ENCODE measurements at regions not wholly inside any gene's neighbourhood (a gene's known extent, or its start where the extent isn't known, plus 50 kb on each side); places are given as distances from the start of the nearest gene placed in this dataset.

DNA sequence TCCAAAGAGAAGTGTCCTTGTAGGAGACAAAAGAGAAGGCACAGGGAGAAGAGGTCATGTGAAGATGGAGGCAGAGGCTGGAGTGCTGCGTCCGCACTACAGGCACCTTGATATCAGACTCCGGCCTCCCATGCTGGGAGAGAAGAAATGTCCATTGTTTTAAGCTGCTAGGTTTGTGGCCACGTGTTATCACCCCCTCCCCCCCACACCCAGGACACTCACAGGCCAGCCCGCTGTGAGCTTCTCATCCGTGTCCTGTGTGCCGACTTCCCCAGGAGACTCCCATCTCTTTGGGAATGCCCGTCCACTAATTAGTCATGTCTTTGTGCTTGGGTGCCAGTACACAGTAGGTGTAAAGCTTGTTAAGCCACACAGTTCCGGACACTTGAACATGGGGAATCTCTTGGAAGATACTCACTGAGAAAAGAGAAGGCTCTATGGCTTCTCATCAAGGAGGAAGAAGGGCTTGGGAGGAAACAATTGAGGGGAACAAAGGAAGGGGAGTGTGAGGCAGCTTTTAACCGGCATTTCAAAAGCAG, 1234.7 kb downstream of the TBC1D22A start:
- no peak for ATAC-seq (ENCODE audit: low FRiP score)
- TF ChIP-seq, protein P1, sequence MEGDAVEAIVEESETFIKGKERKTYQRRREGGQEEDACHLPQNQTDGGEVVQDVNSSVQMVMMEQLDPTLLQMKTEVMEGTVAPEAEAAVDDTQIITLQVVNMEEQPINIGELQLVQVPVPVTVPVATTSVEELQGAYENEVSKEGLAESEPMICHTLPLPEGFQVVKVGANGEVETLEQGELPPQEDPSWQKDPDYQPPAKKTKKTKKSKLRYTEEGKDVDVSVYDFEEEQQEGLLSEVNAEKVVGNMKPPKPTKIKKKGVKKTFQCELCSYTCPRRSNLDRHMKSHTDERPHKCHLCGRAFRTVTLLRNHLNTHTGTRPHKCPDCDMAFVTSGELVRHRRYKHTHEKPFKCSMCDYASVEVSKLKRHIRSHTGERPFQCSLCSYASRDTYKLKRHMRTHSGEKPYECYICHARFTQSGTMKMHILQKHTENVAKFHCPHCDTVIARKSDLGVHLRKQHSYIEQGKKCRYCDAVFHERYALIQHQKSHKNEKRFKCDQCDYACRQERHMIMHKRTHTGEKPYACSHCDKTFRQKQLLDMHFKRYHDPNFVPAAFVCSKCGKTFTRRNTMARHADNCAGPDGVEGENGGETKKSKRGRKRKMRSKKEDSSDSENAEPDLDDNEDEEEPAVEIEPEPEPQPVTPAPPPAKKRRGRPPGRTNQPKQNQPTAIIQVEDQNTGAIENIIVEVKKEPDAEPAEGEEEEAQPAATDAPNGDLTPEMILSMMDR (IDR thresholded peaks at IDR 0.05) = no peak
- no peak for DNase-seq (ENCODE audit: low spot score)

DNA sequence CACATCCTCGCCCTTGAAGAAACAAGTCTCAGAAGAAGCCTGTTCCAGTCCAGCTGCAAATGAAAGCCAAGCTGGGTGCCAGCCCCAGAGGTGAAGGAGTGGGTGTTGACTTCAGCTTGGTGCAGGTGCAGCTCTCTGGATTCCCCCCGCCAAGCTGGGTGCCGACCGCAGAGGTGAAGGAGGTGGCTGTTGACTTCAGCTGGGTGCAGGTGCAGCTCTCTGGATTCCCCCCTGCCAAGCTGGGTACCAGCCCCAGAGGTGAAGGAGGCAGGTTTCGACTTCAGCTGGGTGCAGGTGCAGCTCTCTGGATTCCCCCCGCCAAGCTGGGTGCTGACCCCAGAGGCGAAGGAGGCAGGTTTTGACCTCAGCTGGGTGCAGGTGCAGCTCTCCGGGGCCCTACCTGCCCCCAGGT, 1234.0 kb downstream of the TBC1D22A start:
- DNase-seq (ENCODE audit: low spot score) (no peak), ATAC-seq (ENCODE audit: low FRiP score) (no peak)
- TF ChIP-seq, protein P1 (IDR thresholded peaks at IDR 0.05) = no peak

DNA sequence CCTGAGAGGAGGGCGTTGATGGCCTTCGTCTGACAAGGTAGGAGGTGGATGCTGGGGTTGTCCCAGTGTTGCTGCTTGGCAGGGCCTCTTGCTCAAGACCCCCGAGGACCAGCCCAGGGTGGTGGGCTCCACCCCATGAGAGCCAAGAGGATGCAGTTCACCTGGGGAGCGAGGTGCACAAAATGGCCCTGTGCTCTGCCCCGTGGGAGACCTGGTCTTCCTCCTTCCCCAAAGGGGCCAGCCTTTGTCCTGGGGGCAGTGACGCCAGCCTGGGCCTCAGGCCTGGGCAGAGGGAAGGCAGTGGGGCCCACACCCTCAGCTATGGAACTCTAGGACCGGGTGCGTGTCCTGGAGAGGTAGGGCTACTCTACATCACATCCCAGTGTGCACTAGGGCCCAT, 1233.3 kb downstream of the TBC1D22A start:
- ATAC-seq (ENCODE audit: low FRiP score) (no peak), DNase-seq (ENCODE audit: low spot score) (no peak)
- TF ChIP-seq, protein P1 (IDR thresholded peaks at IDR 0.05) = no peak

DNA sequence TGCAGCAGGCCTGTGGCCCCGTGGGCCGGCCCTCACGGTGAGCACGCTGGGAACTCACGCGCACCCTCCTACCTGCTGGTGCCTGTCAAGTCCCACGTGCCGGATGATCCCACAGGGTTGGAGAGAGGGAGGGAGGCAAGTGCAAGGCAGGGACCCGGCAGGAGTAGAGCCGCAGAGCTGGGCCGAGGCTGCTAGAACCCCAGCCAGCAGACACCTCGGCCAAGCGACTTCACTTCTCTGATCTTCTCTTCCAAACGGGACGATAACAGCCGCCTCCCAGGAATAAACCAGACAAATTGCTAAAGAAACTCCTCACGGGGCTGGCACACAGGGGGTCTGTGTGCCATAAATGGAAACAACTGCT, 1232.8 kb downstream of the TBC1D22A start:
- TF ChIP-seq, protein P1 (IDR thresholded peaks at IDR 0.05) = no peak
- no peak for ATAC-seq (ENCODE audit: low FRiP score)
- no peak for DNase-seq (ENCODE audit: low spot score)

DNA sequence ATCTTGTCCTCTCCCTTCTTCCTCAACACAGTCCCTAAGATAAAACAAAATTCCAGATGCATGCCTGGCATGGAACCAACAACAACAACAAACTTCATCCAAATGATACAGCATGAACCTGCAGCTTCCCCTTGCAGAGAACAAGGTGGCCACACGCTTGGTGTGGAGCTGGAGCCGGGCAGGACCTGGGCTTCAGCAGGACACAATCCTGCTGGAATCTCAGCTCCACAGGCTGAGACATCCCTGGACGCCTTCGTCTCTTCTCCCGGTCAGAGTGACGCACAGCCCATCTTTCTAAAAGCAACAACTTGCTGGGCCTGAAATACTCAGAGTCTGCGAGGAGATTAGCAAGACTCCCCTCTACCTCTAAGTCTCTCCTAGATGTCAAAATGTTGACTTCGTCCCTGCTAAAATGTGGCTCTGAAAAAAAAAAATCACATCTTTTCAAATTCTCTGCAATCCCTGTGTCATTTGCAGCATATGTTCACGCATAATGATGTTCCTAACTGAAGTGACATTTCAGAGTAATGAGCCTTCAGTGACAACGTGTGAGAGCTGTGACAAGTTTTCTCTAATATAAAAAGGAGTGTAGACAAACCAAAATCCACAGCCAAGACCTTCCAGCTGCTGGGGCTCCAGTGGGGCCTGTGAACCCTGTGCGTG, 1232.3 kb downstream of the TBC1D22A start:
- TF ChIP-seq, protein P1 (IDR thresholded peaks at IDR 0.05) = no peak
- ATAC-seq (ENCODE audit: low FRiP score) = no peak
- no peak for DNase-seq (ENCODE audit: low spot score)

DNA sequence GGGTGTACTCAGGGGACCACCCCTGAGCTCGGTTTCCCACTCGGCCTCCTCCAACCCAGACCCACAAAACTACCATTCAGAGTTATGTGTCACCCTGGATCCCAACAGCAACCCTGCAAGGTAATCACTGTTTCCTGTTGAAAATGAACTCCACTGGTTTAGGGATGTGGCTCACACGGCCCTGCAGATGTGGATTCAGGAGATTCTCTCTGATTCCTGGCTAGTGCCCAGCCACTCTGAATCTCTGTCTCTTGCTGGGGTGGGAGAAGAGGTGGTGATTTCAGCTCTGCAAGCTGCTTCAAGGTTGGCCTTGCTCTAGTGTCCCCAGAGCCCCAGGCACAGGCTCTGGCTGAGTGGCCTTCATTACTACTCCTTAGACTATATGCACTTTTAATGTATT, 1231.6 kb downstream of the TBC1D22A start:
- DNase-seq (ENCODE audit: low spot score) (no peak), ATAC-seq (ENCODE audit: low FRiP score) (no peak)
- TF ChIP-seq, protein P1 (IDR thresholded peaks at IDR 0.05) = no peak

DNA sequence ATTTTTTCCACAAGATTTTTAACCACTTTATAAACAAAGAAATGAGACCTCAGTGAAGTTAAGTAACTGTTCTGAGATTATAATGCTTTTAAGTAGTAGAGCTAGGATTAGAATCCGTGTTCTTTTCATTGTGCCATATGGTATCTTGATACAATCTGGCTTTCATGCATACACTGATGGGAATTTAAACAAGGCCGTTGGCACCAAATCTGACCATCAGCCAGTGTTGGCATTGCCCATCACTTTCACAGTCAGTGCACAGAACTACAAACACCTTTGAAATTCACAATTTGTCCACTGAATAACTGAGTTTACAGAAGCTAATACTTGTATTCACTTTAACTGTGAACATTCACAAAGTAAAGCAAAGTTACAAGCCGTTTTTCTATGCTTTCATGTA, 1228.0 kb downstream of the TBC1D22A start:
- TF ChIP-seq, protein P1 (IDR thresholded peaks at IDR 0.05) = no peak
- ATAC-seq (ENCODE audit: low FRiP score) (no peak), DNase-seq (ENCODE audit: low spot score) (no peak)

Data from omental fat pad (tissue), 3 donors.